ENCODE measurements at regions not wholly inside any gene's neighbourhood (a gene's known extent, or its start where the extent isn't known, plus 50 kb on each side); places are given as distances from the start of the nearest gene placed in this dataset.

- TF ChIP-seq POLR2A (IDR thresholded peaks at IDR 0.05) = no peak
- TF ChIP-seq CTCF (IDR thresholded peaks at IDR 0.05) = no peak
Measured at GRCh38 chr14:30077946-30078345, 150.3 kb upstream of the PRKD1 start.

All from lower leg skin (tissue), 3 donors.